B cell (primary cell): ENCODE measurements at regions not wholly inside any gene's neighbourhood (a gene's known extent, or its start where the extent isn't known, plus 50 kb on each side); places are given as distances from the start of the nearest gene placed in this dataset.
"Not testable (repeated sequence)": the region's sequence is repeated elsewhere in the genome, so short reads cannot be mapped to it uniquely, and the experiment has no call there.

Experiments used
- ATAC-seq: fragments of 200-7000 bp; cut with Tn5 transposase; one replicate; pipeline ENCODE4 v1.10.0; 2021; ENCODE audit warnings: low read depth, mild to moderate bottlenecking, moderate number of reproducible peaks, moderate library complexity
- CTCF ChIA-PET: fragments of 350-600 bp; sonication (Branson Sonifier 250); formaldehyde crosslinking; loops from one replicate; lab custom pipeline; 2021; ENCODE audit warnings: antibody characterized with exemption, inconsistent platforms; lab: Charles Lee
- POLR2A ChIA-PET: fragments of 350-600 bp; sonication (Branson Sonifier 250); formaldehyde crosslinking; loops from one replicate; lab custom pipeline; 2021; ENCODE audit warnings: antibody characterized with exemption; lab: Charles Lee
- DNase-seq: peaks from one replicate; pipeline ENCODE4 v3.0.0; 2013
- H2AFZ ChIP-seq: 2 replicates; pipeline ENCODE4 v1.6.1; 2012; ENCODE audit warnings: mild to moderate bottlenecking, low read depth, low read length; ENCODE audit not compliant: insufficient read depth, poor library complexity, severe bottlenecking
- H3K27ac ChIP-seq, 2 donors: 1 replicate in 1 of 2; 2 replicates in 1 of 2; pipeline ENCODE4 v1.5.1; 2012 to 2013; ENCODE audit warnings: low read length in 2 of 2, mild to moderate bottlenecking in 2 of 2, moderate library complexity in 1 of 2
- H3K27me3 ChIP-seq, 4 experiments: fragments of 200-600 bp in 1 of 4; sonication (generic) in 1 of 4; replicated peaks in 1 of 4; 1 replicate in 2 of 4; 2 replicates in 2 of 4; pipeline versions ENCODE4 v1.6.1 to v1.7.0; 2013 to 2016; ENCODE audit warnings: low read length in 3 of 4, mild to moderate bottlenecking in 2 of 4, mixed read lengths in 1 of 4, moderate library complexity in 1 of 4; ENCODE audit not compliant: insufficient read depth in 4 of 4, control insufficient read depth in 3 of 4; ENCODE audit errors: control extremely low read depth in 1 of 4
- H3K36me3 ChIP-seq, 2 experiments: replicated peaks in 1 of 2; 1 replicate in 1 of 2; 2 replicates in 1 of 2; pipeline versions ENCODE4 v1.6.1 to v1.7.1; 2013; ENCODE audit warnings: low read length in 1 of 2; ENCODE audit not compliant: insufficient read depth in 2 of 2, control insufficient read depth in 1 of 2; ENCODE audit errors: control extremely low read depth in 1 of 2, extremely low read depth in 1 of 2
- H3K4me1 ChIP-seq, 2 donors: fragments of 200-600 bp in 1 of 2; sonication (generic) in 1 of 2; 1 replicate in 1 of 2; 2 replicates in 1 of 2; pipeline versions ENCODE4 v1.5.1 to v1.6.1; 2013 to 2017; ENCODE audit warnings: low read length in 2 of 2; ENCODE audit not compliant: control insufficient read depth in 2 of 2, insufficient read depth in 2 of 2
- H3K4me2 ChIP-seq: replicated peaks from 2 replicates; pipeline ENCODE3; 2012; ENCODE audit warnings: mild to moderate bottlenecking, low read depth, low read length; ENCODE audit not compliant: poor library complexity, severe bottlenecking
- H3K4me3 ChIP-seq, 5 experiments: fragments of 200-600 bp in 1 of 5; sonication (generic) in 1 of 5; 1 replicate in 3 of 5; 2 replicates in 2 of 5; pipeline versions ENCODE4 v1.5.1 to v1.7.0; 2011 to 2016; ENCODE audit warnings: low read length in 4 of 5, mild to moderate bottlenecking in 4 of 5, low read depth in 2 of 5, control low read depth in 1 of 5, moderate library complexity in 1 of 5; ENCODE audit not compliant: insufficient read depth in 1 of 5; ENCODE audit errors: control extremely low read depth in 1 of 5, extremely low read depth in 1 of 5
- H3K79me2 ChIP-seq: fragments of 200-600 bp; sonication (generic); one replicate; pipeline ENCODE4 v1.6.0; 2016; ENCODE audit warnings: low read length; ENCODE audit not compliant: control insufficient read depth, insufficient read depth
- H3K9ac ChIP-seq: fragments of 200-600 bp; sonication (generic); 2 replicates; pipeline ENCODE4 v1.6.1; 2017; ENCODE audit warnings: mild to moderate bottlenecking, low read length, moderate library complexity
- H3K9me3 ChIP-seq, 3 donors: one replicate each; pipeline versions ENCODE4 v1.6.1 to v1.7.1; 2013; ENCODE audit warnings: low read length in 2 of 3; ENCODE audit not compliant: control insufficient read depth in 2 of 3, insufficient read depth in 1 of 3; ENCODE audit errors: control extremely low read depth in 1 of 3
- H4K20me1 ChIP-seq: 2 replicates; pipeline ENCODE4 v1.6.0; 2012; ENCODE audit warnings: mild to moderate bottlenecking, low read length; ENCODE audit not compliant: insufficient read depth, control insufficient read depth, poor library complexity, severe bottlenecking
- H3K27ac Mint-ChIP-seq: one replicate; pipeline ENCODE4 v1.8.0; 2021; ENCODE audit warnings: mixed read lengths
- H3K27me3 Mint-ChIP-seq: one replicate; pipeline ENCODE4 v1.8.0; 2021; ENCODE audit warnings: mixed read lengths
- H3K4me1 Mint-ChIP-seq: one replicate; pipeline ENCODE4 v1.8.0; 2021; ENCODE audit warnings: mixed read lengths
- H3K4me3 Mint-ChIP-seq: one replicate; pipeline ENCODE4 v1.8.0; 2021; ENCODE audit warnings: mixed read lengths
- H3K9me3 Mint-ChIP-seq: one replicate; pipeline ENCODE4 v1.8.0; 2022; ENCODE audit warnings: mixed read lengths; ENCODE audit not compliant: insufficient read depth
- CTCF ChIP-seq: fragments of 200-600 bp; IDR thresholded peaks from one replicate; pipeline ENCODE4 v1.8.0; 2022; ENCODE audit warnings: antibody characterized with exemption, mild to moderate bottlenecking
- EZH2 ChIP-seq: IDR thresholded peaks from 2 replicates; pipeline ENCODE4 v1.6.1; 2012; ENCODE audit warnings: borderline replicate concordance, low read depth, mild to moderate bottlenecking, moderate library complexity, low read length; ENCODE audit not compliant: insufficient read depth, poor library complexity, severe bottlenecking
- WGBS: methylation state at CpG from one replicate; pipeline ENCODE4 v1.1.5; 2013; ENCODE audit warnings: missing lambda C conversion rate; ENCODE audit not compliant: insufficient coverage; 5-methylcytosine and 5-hydroxymethylcytosine counted together
- intact Hi-C: fragments of 100-400 bp; cut with micrococcal nuclease; formaldehyde crosslinking; loops from one replicate; pipeline ENCODE4 v1.10.0; 2022

GRCh38 chr22:11613081-11613897 is 3914.7 kb upstream of the OR11H1 start:
- H3K27ac ChIP-seq, H3K79me2 ChIP-seq, H3K4me3 ChIP-seq, H4K20me1 ChIP-seq, ATAC-seq, H3K9ac ChIP-seq, H3K4me1 ChIP-seq, H3K27me3 Mint-ChIP-seq, POLR2A ChIA-PET, H2AFZ ChIP-seq, H3K4me1 Mint-ChIP-seq, H3K4me3 Mint-ChIP-seq, DNase-seq, H3K27ac Mint-ChIP-seq, H3K36me3 ChIP-seq, intact Hi-C loops, H3K27me3 ChIP-seq, CTCF ChIA-PET, H3K4me2 ChIP-seq: not testable (repeated sequence)
- H3K9me3 ChIP-seq, result peaks cover 0 to 65% (median 0%) of the 10 kb centered on the region in 3 donors
- 89% methylated on average over 25 of the region's 27 CpGs for WGBS
- H3K9me3 Mint-ChIP-seq, result peaks cover 18% of the 10 kb centered on the region

GRCh38 chr22:11613898-11614755 is 3913.9 kb upstream of the OR11H1 start:
- Histone ChIP-seq H3K9ac (no peak overlapping the region), H3K36me3 (no peaks in the 10 kb centered on the region), H3K4me3 (no peak overlapping the region), H3K4me1 (no peaks in the 10 kb centered on the region), H2AFZ (no peak overlapping the region), H3K9me3 (peaks cover 0 to 68% (median 0%) of the 10 kb centered on the region in 3 donors), H3K79me2 (no peaks in the 10 kb centered on the region), H3K27me3 (no peaks in the 10 kb centered on the region), H3K4me2 (no peak overlapping the region), H4K20me1 (no peaks in the 10 kb centered on the region), H3K27ac (no peak overlapping the region)
- H3K9me3 Mint-ChIP-seq, result peaks cover 18% of the 10 kb centered on the region
- WGBS, result 91% methylated on average over 24 of the region's 26 CpGs
- DNase-seq (no peak), ATAC-seq (no peak)
- H3K27ac Mint-ChIP-seq, result no peak overlapping the region
- no peak overlapping the region for H3K4me3 Mint-ChIP-seq
- no peaks in the 10 kb centered on the region for H3K27me3 Mint-ChIP-seq
- H3K4me1 Mint-ChIP-seq, result no peaks in the 10 kb centered on the region
- POLR2A ChIA-PET, result no interaction called here
- intact Hi-C loops, result no loop called here
- CTCF ChIA-PET, result no interaction called here
- TF ChIP-seq CTCF (no peak), EZH2 (no peak)

GRCh38 chr22:11614798-11615433 is 3913.1 kb upstream of the OR11H1 start:
- peaks cover 24% of the 10 kb centered on the region for H3K9me3 Mint-ChIP-seq

More at GRCh38 chr22:11614798-11615433, 3913.1 kb upstream of the OR11H1 start:
- WGBS, result 80% methylated on average over 10 of the region's 20 CpGs
- H4K20me1 ChIP-seq, intact Hi-C loops, POLR2A ChIA-PET, H3K4me2 ChIP-seq, H3K4me1 Mint-ChIP-seq, H3K27me3 Mint-ChIP-seq, H3K27ac Mint-ChIP-seq, H3K27me3 ChIP-seq, ATAC-seq, CTCF ChIA-PET, H3K4me3 Mint-ChIP-seq, H3K4me1 ChIP-seq, H2AFZ ChIP-seq, H3K27ac ChIP-seq, H3K36me3 ChIP-seq, H3K9ac ChIP-seq, H3K4me3 ChIP-seq, H3K79me2 ChIP-seq, DNase-seq: not testable (repeated sequence)
- peaks cover 0 to 67% (median 0%) of the 10 kb centered on the region in 3 donors for H3K9me3 ChIP-seq
